ENCODE measurements at regions not wholly inside any gene's neighbourhood (a gene's known extent, or its start where the extent isn't known, plus 50 kb on each side); places are given as distances from the start of the nearest gene placed in this dataset.

- no peak overlapping the region for H3K4me3 Mint-ChIP-seq
- no peak overlapping the region for H3K27ac Mint-ChIP-seq
- no peaks in the 10 kb centered on the region for H3K9me3 Mint-ChIP-seq
- DNase-seq (ENCODE audit: low spot score in 2 of 2, unreplicated experiment in 2 of 2): no peak
- H3K4me1 Mint-ChIP-seq: peaks cover 11% of the 10 kb centered on the region
- no peak for TF ChIP-seq CTCF (IDR thresholded peaks at IDR 0.05; ENCODE audit: unreplicated experiment)
- H3K27me3 Mint-ChIP-seq (ENCODE audit: low read depth): peaks cover 75% of the 10 kb centered on the region
- H3K36me3 Mint-ChIP-seq: no peaks in the 10 kb centered on the region
Observed at GRCh38 chr17:73768691-73769090, 124.4 kb upstream of the SDK2 start.

GRCh38 chr17:73769479-73769878 is 125.2 kb upstream of the SDK2 start:
- TF ChIP-seq CTCF (IDR thresholded peaks at IDR 0.05; ENCODE audit: unreplicated experiment): no peak
- Mint-ChIP-seq H3K36me3 (no peaks in the 10 kb centered on the region), H3K27ac (no peak overlapping the region)

GRCh38 chr17:73770115-73770848 is 126.0 kb upstream of the SDK2 start:
- Mint-ChIP-seq H3K27me3 (ENCODE audit: low read depth) (peaks cover 75% of the 10 kb centered on the region), H3K4me3 (no peak overlapping the region), H3K36me3 (no peaks in the 10 kb centered on the region), H3K9me3 (no peaks in the 10 kb centered on the region), H3K4me1 (peaks cover 17% of the 10 kb centered on the region), H3K27ac (peak overlapping the region; percentile 1)
- DNase-seq (ENCODE audit: low spot score in 2 of 2, unreplicated experiment in 2 of 2): peak; percentile 57 to 86
- no peak for TF ChIP-seq CTCF (IDR thresholded peaks at IDR 0.05; ENCODE audit: unreplicated experiment)

More at GRCh38 chr17:73769479-73769878, 125.2 kb upstream of the SDK2 start:
- no peak overlapping the region for H3K4me3 Mint-ChIP-seq
- H3K4me1 Mint-ChIP-seq: peaks cover 12% of the 10 kb centered on the region
- no peaks in the 10 kb centered on the region for H3K9me3 Mint-ChIP-seq
- peaks cover 72% of the 10 kb centered on the region for H3K27me3 Mint-ChIP-seq (ENCODE audit: low read depth)
- no peak for DNase-seq (ENCODE audit: low spot score in 2 of 2, unreplicated experiment in 2 of 2)

GRCh38 chr17:73770849-73771229 is 126.6 kb upstream of the SDK2 start:
- Mint-ChIP-seq H3K27ac (peak overlapping the region; percentile 1), H3K4me1 (peaks cover 17% of the 10 kb centered on the region), H3K4me3 (no peak overlapping the region), H3K9me3 (no peaks in the 10 kb centered on the region), H3K27me3 (ENCODE audit: low read depth) (peaks cover 76% of the 10 kb centered on the region), H3K36me3 (no peaks in the 10 kb centered on the region)
- no peak for TF ChIP-seq CTCF (IDR thresholded peaks at IDR 0.05; ENCODE audit: unreplicated experiment)
- no peak for DNase-seq (ENCODE audit: low spot score in 2 of 2, unreplicated experiment in 2 of 2)

- H3K27me3 Mint-ChIP-seq (ENCODE audit: low read depth): peaks cover 76% of the 10 kb centered on the region
- H3K9me3 Mint-ChIP-seq: no peaks in the 10 kb centered on the region
- no peak for TF ChIP-seq CTCF (IDR thresholded peaks at IDR 0.05; ENCODE audit: unreplicated experiment)
- H3K4me3 Mint-ChIP-seq: no peak overlapping the region
- H3K36me3 Mint-ChIP-seq: no peaks in the 10 kb centered on the region
- no peak for DNase-seq (ENCODE audit: low spot score in 2 of 2, unreplicated experiment in 2 of 2)
- no peak overlapping the region for H3K27ac Mint-ChIP-seq
- peaks cover 17% of the 10 kb centered on the region for H3K4me1 Mint-ChIP-seq
Observed at GRCh38 chr17:73772107-73772705, 128.0 kb upstream of the SDK2 start.
